GM12864 (cell line): ENCODE measurements at regions not wholly inside any gene's neighbourhood (a gene's known extent, or its start where the extent isn't known, plus 50 kb on each side); places are given as distances from the start of the nearest gene placed in this dataset.

Experiments used
- DNase-seq: peaks from one replicate; pipeline ENCODE4 v3.0.0-alpha.2; 2011; ENCODE audit warnings: low read depth
- H3K4me3 ChIP-seq: 2 replicates; pipeline ENCODE4 v1.5.1; 2011; ENCODE audit warnings: mild to moderate bottlenecking, low read depth, low read length, control low read depth
- CTCF ChIP-seq: IDR thresholded peaks from 2 replicates; pipeline ENCODE4 v1.5.1; 2011; ENCODE audit warnings: low read depth, mild to moderate bottlenecking, moderate library complexity, low read length, control low read depth, inconsistent platforms; ENCODE audit errors: missing control alignments

GRCh38 chr9:75823151-75823550, 67.3 kb upstream of the PCSK5 start:
- no peak overlapping the region for H3K4me3 ChIP-seq
- no peak for TF ChIP-seq CTCF
- DNase-seq = no peak

- no peak for DNase-seq
- no peak overlapping the region for H3K4me3 ChIP-seq
- no peak for TF ChIP-seq CTCF
Measured at GRCh38 chr9:75824816-75825568, 65.5 kb upstream of the PCSK5 start.

GRCh38 chr9:75826314-75826713, 64.2 kb upstream of the PCSK5 start:
- TF ChIP-seq CTCF = no peak
- H3K4me3 ChIP-seq = no peak overlapping the region
- no peak for DNase-seq

GRCh38 chr9:75830303-75830702, 60.2 kb upstream of the PCSK5 start:
- no peak for TF ChIP-seq CTCF
- no peak overlapping the region for H3K4me3 ChIP-seq
- DNase-seq = no peak

- no peak for DNase-seq
- no peak overlapping the region for H3K4me3 ChIP-seq
Measured at GRCh38 chr9:75833778-75834177, 56.7 kb upstream of the PCSK5 start.

GRCh38 chr9:75834878-75835277, 55.6 kb upstream of the PCSK5 start:
- DNase-seq = no peak

More at GRCh38 chr9:75833778-75834177, 56.7 kb upstream of the PCSK5 start:
- no peak for TF ChIP-seq CTCF

More at GRCh38 chr9:75834878-75835277, 55.6 kb upstream of the PCSK5 start:
- no peak for TF ChIP-seq CTCF
- H3K4me3 ChIP-seq = no peak overlapping the region
